Lower leg skin (tissue), 3 donors: ENCODE measurements at regions not wholly inside any gene's neighbourhood (a gene's known extent, or its start where the extent isn't known, plus 50 kb on each side); places are given as distances from the start of the nearest gene placed in this dataset.

Experiments used
- CTCF ChIP-seq, 3 donors: fragments of 450-650 bp; IDR thresholded peaks; one replicate each; pipeline ENCODE4 v1.5.1; 2016; ENCODE audit warnings: antibody characterized with exemption in 3 of 3, mild to moderate bottlenecking in 3 of 3, moderate library complexity in 2 of 3
- POLR2A ChIP-seq, 2 donors: fragments of 450-650 bp; IDR thresholded peaks; one replicate each; pipeline ENCODE4 v1.6.1; 2016 to 2017; ENCODE audit warnings: antibody characterized with exemption in 2 of 2, mild to moderate bottlenecking in 1 of 2, moderate library complexity in 1 of 2

GRCh38 chr4:155081222-155081621 lies 127.2 kb upstream of the NPY2R start:
- TF ChIP-seq CTCF (IDR thresholded peaks at IDR 0.05): no peak
- TF ChIP-seq POLR2A (IDR thresholded peaks at IDR 0.05): no peak
